Esophagus mucosa (tissue), 1 donor: ENCODE measurements at regions not wholly inside any gene's neighbourhood (a gene's known extent, or its start where the extent isn't known, plus 50 kb on each side); places are given as distances from the start of the nearest gene placed in this dataset.
"Not testable (repeated sequence)": the region's sequence is repeated elsewhere in the genome, so short reads cannot be mapped to it uniquely, and the experiment has no call there.

ENCODE experiments used
- ATAC-seq: fragments of 200-7000 bp; cut with Tn5 transposase; one replicate; pipeline ENCODE4 v1.9.1; 2020
- donor health status: DM: yes; HTN: yes; CAD: no.

- not testable (repeated sequence) for ATAC-seq
Observed at GRCh38 chr5:126127371-126127770, 295.8 kb upstream of the GRAMD2B start.

GRCh38 chr5:126129431-126129830 lies 293.8 kb upstream of the GRAMD2B start:
- ATAC-seq = no peak

GRCh38 chr5:126133424-126133823 lies 289.8 kb upstream of the GRAMD2B start:
- no peak for ATAC-seq

GRCh38 chr5:126137891-126138280 lies 285.3 kb upstream of the GRAMD2B start:
- no peak for ATAC-seq

GRCh38 chr5:126138281-126138931 lies 284.8 kb upstream of the GRAMD2B start:
- no peak for ATAC-seq

GRCh38 chr5:126139086-126139485 lies 284.1 kb upstream of the GRAMD2B start:
- no peak for ATAC-seq

GRCh38 chr5:126139773-126140172 lies 283.4 kb upstream of the GRAMD2B start:
- no peak for ATAC-seq

- ATAC-seq = no peak
Observed at GRCh38 chr5:126143622-126144021, 279.6 kb upstream of the GRAMD2B start.

GRCh38 chr5:126150319-126150718 lies 272.9 kb upstream of the GRAMD2B start:
- not testable (repeated sequence) for ATAC-seq

GRCh38 chr5:126155298-126155697 lies 267.9 kb upstream of the GRAMD2B start:
- ATAC-seq = not testable (repeated sequence)

- no peak for ATAC-seq
Observed at GRCh38 chr5:126166368-126166767, 256.8 kb upstream of the GRAMD2B start.

- ATAC-seq = no peak
Observed at GRCh38 chr5:126168785-126169184, 254.4 kb upstream of the GRAMD2B start.

GRCh38 chr5:126171916-126172315 lies 251.3 kb upstream of the GRAMD2B start:
- no peak for ATAC-seq

GRCh38 chr5:126172812-126173211 lies 250.4 kb upstream of the GRAMD2B start:
- ATAC-seq = no peak

GRCh38 chr5:126178521-126178920 lies 244.7 kb upstream of the GRAMD2B start:
- no peak for ATAC-seq

- no peak for ATAC-seq
Observed at GRCh38 chr5:126182971-126183695, 240.1 kb upstream of the GRAMD2B start.

GRCh38 chr5:126184474-126184873 lies 238.7 kb upstream of the GRAMD2B start:
- ATAC-seq = no peak

GRCh38 chr5:126186210-126186609 lies 237.0 kb upstream of the GRAMD2B start:
- no peak for ATAC-seq

GRCh38 chr5:126188804-126189203 lies 234.4 kb upstream of the GRAMD2B start:
- ATAC-seq = no peak

GRCh38 chr5:126189231-126189630 lies 234.0 kb upstream of the GRAMD2B start:
- no peak for ATAC-seq

GRCh38 chr5:126189862-126190261 lies 233.3 kb upstream of the GRAMD2B start:
- no peak for ATAC-seq

- ATAC-seq = no peak
Observed at GRCh38 chr5:126192226-126192625, 231.0 kb upstream of the GRAMD2B start.

- no peak for ATAC-seq
Observed at GRCh38 chr5:126195410-126196100, 227.7 kb upstream of the GRAMD2B start.

- no peak for ATAC-seq
Observed at GRCh38 chr5:126198531-126198930, 224.7 kb upstream of the GRAMD2B start.
